ENCODE measurements at regions not wholly inside any gene's neighbourhood (a gene's known extent, or its start where the extent isn't known, plus 50 kb on each side); places are given as distances from the start of the nearest gene placed in this dataset.

- DNase-seq, result no peak
Measured at GRCh38 chr6:90925726-90926125, 338.9 kb upstream of the MAP3K7 start.

DNA sequence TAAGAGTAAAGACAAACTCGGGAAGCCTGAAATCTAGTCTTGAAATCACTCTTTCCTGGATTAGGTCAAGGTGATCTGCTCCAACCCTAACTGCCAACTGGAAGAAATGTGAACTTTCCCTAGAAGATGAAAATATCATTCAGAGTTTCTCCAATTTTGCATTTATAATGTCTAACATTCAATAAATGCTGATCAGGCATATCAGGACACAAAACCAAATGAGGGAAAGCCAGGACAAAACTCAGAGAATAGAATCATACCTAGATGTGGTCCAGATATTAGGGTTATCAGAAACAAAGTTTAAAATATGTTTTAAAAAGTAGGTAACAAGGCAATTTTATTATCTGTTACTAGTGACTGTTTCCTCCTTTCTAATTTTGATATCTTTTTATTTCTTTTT is 335.5 kb upstream of the MAP3K7 start:
- DNase-seq, result no peak

- no peak for DNase-seq
Measured at GRCh38 chr6:90918361-90918760, 331.5 kb upstream of the MAP3K7 start.

DNA sequence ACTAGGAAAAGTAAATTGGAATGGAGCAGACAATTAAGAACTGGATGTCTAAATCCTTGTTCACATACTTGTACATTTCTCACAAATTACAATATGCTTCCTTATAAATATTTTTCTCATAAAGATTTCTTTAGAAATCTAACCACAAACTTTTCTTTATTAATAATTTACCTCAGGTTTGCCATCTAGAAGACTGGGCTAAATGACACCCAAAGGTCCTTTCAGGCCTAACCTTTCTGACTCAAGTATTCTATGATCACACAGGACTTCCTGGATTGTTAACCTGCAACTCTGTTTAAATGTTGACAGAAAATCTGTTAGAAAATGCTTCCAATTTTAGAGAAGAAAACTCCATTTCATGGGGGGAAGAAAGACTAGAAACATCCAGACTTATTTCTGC is 330.5 kb upstream of the MAP3K7 start:
- DNase-seq, result no peak

GRCh38 chr6:90916968-90917367 is 330.1 kb upstream of the MAP3K7 start:
- no peak for DNase-seq

GRCh38 chr6:90915224-90915915 is 328.5 kb upstream of the MAP3K7 start:
- DNase-seq, result no peak

DNA sequence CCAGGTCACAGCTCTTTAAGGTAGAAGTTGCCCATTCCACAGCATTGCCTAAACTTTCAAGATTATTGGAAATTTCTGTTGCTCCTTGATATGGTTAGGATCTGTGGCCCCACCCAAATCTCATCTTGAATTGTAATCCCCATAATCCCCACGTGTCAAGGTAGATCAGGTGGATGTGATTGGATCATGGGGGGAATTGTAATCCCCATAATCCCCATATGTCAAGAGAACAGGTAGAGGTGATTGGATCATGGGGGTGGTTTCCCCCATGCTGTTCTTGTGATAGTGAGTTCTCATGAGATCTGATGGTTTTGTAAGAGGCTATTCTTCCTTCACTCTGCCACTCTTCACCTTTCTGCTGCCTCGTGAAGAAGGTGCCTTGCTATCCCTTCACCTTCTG is 327.4 kb upstream of the MAP3K7 start:
- DNase-seq, result no peak

DNA sequence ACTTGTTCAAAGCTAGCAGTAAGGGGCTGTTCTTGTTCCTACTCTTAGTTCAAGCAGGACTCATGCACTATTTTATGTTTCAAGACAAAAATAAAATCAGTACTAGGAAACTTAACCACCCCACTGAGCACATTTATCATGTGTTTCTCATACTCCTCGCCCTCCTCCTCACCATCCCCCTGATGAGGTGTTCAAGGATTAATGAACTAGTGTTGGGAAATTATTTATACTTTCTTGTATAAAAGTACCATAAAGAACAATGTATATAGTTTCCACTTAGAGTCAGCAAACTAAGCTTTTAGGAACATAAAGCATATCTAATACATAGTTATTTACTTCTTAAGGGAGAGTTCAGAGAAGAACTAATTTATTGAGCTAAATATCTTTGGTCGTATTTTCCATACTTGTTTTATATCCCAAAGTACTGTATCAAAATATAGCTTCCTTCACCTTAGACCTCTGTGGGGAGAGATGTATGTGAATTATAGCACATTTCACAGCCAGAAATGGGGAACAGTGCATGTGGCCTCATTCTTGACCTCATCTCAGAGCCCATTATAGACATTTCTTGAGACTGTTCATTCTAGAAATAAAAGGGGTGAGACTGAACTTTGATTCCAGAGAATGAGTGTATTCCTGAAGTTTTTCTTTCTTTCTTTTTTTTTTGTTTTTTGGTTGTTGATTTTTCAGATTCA is 326.5 kb upstream of the MAP3K7 start:
- no peak for DNase-seq

DNA sequence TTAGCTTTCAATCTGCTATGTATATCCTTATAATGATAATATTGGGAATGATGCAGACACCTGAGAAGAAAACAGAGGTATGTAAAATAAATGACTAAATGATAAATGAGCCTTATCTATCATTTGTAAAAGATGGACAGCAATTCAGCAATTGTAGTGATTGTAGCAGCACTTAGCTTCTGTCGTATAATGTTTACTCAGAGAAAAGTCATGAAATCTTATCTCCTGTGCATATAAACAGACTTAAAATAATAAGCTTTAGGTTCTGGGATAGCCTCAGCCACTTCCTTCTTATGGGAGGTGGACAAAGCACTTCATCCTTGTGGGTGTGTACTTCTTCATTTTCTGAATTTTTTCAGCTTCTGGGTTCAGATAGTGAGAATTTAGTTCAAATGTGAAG is 324.8 kb upstream of the MAP3K7 start:
- DNase-seq, result no peak

DNA sequence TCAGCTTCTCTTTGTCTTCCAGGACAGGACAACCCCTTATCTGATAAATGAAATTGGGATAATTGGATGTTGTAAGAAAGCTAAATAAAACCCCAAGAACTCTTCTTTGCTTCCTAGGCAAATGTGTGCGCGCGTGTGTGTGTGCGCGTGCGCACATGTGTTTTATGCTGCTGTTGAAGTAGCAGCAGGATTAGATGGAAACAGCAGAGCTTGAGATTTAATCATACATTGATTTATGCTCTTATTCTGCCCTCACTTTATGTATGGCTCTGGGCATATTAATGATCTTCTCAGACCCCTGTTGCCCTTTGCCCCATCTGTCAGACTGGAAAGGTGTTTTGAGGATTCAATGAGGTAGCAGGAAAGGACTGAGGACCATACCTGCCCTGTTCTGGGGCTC is 324.0 kb upstream of the MAP3K7 start:
- no peak for DNase-seq

DNA sequence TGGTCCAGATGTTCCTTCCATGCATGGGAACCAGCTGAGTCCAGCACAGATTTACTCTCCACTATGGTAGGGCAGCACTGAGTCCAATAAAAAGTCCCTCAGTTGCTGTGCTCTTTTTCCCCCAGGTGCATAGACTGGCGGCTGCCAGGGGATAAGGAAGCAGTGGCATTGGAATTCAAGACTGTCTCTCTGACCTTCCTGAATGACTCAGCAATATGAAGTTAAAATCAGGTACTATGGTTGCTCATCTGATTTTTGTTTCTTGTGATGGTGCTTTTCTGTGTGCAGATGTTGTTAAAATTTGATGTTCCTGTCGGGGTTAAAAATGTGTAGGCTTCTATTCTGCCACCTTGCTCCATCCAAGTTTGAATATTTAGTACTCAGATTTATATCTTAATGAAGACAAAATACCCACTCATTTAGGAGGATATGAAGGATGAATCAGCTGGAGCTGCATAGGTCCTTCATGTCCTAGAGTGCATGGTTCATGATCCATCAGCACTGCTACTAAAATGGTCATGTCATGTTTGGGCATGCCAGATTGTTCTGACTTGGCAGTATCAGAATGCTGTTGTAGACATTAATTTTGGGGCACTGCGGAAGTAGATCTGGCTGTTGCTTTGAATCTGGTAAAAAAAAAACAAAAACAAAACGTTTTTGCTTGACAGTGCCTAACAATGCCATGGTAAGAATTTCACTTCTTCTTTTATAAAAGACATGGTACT is 321.2 kb upstream of the MAP3K7 start:
- DNase-seq, result no peak

GRCh38 chr6:90905351-90905750 is 318.5 kb upstream of the MAP3K7 start:
- no peak for DNase-seq

DNA sequence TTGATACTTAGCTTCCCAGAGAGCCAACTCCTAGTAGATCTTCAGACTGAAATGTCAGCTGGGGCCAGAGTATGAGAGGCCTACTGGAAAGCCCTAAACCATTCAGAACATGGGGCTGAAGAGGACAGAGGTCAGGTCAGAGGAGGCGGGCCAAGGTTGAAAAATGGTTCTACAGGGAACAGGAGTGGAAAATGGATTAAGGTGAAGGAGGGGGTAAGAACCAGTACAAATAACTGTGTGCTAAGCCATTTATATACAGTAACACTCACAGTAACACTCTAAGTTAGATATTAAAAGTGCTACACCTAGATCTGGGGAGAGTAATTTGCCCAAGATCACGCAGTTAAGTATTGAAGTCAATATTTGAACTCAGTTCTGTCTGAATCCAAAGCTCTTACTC is 313.2 kb upstream of the MAP3K7 start:
- DNase-seq, result no peak

DNA sequence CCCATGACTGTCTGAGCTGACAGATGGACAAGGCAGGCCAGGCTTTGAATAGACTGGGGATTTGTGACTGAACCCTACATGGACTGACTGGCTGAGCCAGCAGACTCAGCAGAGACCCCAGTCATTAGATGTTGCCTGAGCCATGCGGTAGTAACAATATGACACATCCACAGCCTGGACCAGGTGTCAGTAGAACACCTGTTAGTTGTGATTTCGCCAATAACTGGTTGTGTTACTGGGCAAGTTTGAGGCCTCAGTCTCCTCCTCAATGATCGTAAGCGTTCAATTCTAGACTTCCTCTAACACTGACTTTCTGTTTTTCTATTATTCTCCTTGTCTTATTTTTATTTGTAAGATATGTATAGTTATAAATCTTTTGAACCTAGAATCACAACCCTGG is 311.9 kb upstream of the MAP3K7 start:
- no peak for DNase-seq

- DNase-seq, result no peak
Measured at GRCh38 chr6:90896075-90896547, 309.2 kb upstream of the MAP3K7 start.

DNA sequence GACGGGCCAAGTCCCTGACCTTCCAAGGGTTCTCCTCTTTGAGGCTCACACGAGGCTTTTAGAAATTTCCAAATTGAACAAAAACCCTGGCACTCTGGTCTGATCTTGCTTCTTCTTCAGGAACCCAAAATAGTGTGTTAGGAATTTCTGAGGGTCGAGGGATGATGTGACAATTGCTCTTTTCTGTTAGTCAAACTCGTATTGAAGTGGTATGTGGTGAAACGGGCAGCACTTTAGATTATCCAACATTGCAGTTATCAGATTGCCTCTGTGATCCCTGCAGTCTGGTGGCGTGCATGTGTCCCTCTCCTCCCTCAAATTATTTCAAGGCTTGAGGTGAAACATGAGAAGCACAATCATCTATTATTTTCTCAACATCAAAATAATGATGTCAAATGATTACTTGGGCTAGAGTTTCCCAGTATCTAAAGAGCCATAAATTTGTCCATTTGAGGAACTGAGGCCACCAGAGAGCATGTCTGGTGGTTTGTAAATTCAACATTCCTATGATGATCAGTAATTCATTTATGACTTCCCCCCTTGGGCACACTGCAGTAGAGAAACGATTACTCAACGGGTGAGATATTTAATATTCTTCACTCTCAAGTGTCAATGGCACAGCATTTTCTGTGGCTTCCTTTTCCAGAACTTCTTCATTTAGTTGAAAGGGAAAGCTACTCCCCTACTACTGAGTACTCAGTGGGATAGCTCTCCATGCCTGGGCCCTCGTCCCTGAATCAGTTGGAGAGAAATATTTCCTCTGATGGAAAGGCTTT is 308.6 kb upstream of the MAP3K7 start:
- DNase-seq, result no peak

GRCh38 chr6:90894285-90895130 is 307.6 kb upstream of the MAP3K7 start:
- DNase-seq, result no peak

GRCh38 chr6:90893400-90893799 is 306.5 kb upstream of the MAP3K7 start:
- DNase-seq, result no peak

GRCh38 chr6:90892271-90892670 is 305.4 kb upstream of the MAP3K7 start:
- no peak for DNase-seq

- DNase-seq, result no peak
Measured at GRCh38 chr6:90891355-90891754, 304.5 kb upstream of the MAP3K7 start.

DNA sequence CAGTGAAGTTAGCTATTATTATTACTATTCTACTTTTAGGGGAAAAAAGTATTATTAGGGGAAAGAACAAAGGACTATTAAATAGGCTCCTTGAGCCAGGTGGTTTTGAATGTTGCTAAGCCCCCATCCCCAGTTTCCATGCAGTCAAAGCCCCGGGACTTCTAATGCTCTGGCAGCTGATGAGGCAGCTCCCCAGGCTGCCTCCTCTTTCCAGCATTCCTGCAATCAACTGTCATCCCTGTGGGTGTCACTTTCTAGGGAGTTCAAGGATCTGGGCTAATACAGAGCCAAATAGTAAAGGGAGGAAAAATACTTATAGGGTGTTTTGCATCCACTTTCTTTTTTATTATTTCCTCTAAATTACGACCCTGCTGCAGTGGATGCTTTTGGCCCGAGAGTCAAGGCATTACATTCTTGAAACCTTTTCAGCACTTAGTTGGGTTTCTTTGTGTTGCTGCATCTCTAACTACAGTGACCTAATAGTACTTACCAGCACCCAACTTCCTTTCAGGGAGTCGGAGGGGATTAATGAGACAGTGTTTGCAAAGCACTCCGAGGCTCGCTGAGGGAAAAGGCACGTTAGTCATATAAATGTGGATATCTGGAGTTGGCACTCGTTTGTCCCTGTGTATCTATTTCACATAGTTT is 303.9 kb upstream of the MAP3K7 start:
- no peak for DNase-seq

GRCh38 chr6:90887764-90888163 is 300.9 kb upstream of the MAP3K7 start:
- no peak for DNase-seq

All from activated effector memory CD4-positive, alpha-beta T cell treated with anti-CD3 and anti-CD28 coated beads, Interleukin-2, amount 50 U/mL, for 16 hours (primary cell).